ENCODE measurements at regions not wholly inside any gene's neighbourhood (a gene's known extent, or its start where the extent isn't known, plus 50 kb on each side); places are given as distances from the start of the nearest gene placed in this dataset.

GRCh38 chr10:8272794-8273425 lies 218.4 kb downstream of the GATA3 start:
- no peaks in the 10 kb centered on the region for H3K9me3 ChIP-seq (replicated peaks; ENCODE audit: control insufficient read depth, insufficient read depth, low read length)

GRCh38 chr10:8273749-8274148 lies 219.3 kb downstream of the GATA3 start:
- H3K9ac ChIP-seq (replicated peaks; ENCODE audit: extremely low read depth, insufficient read depth, low read length): no peak overlapping the region
- H3K9me3 ChIP-seq (replicated peaks; ENCODE audit: control insufficient read depth, insufficient read depth, low read length): no peaks in the 10 kb centered on the region
- no peak for FAIRE-seq
- no peak overlapping the region for H3K4me3 ChIP-seq (replicated peaks in 1 of 3; ENCODE audit: insufficient read depth in 1 of 3, low read depth in 1 of 3, low read length in 3 of 3)
- H3K9me1 ChIP-seq (replicated peaks; ENCODE audit: control insufficient read depth, extremely low read depth, insufficient read depth, low read length): no peaks in the 10 kb centered on the region
- ChIA-PET CTCF (no interaction called here), POLR2A (no interaction called here)
- DNase-seq (ENCODE audit: low read depth, low spot score): no peak
- H3K27ac ChIP-seq (ENCODE audit: insufficient read depth, low read depth, low read length): no peak overlapping the region
- H3K36me3 ChIP-seq (ENCODE audit: control insufficient read depth in 2 of 2, extremely low read depth in 1 of 2, insufficient read depth in 2 of 2, low read length in 2 of 2): no peaks in the 10 kb centered on the region
- dilution Hi-C loops (cut with MboI; ENCODE audit: extremely low pct_ligation_motif_present, low sequenced_read_pairs): no loop called here
- H3K79me2 ChIP-seq (ENCODE audit: control insufficient read depth, insufficient read depth, low read length): no peaks in the 10 kb centered on the region
- no peaks in the 10 kb centered on the region for H4K20me1 ChIP-seq (replicated peaks; ENCODE audit: control insufficient read depth, extremely low read depth, insufficient read depth, low read length)
- H3K27me3 ChIP-seq (ENCODE audit: control insufficient read depth in 2 of 2, insufficient read depth in 2 of 2, low read length in 2 of 2): peaks cover 0 to 3% of the 10 kb centered on the region in 2 experiments
- intact Hi-C loops (cut with micrococcal nuclease): no loop called here
- H2AFZ ChIP-seq (ENCODE audit: low read depth, low read length): no peak overlapping the region
- BruUV-seq (replicated peaks): no TSS peak
- TF ChIP-seq JUN (IDR thresholded peaks at IDR 0.05; ENCODE audit: borderline replicate concordance, insufficient read depth, insufficient read length, low read depth) (no peak), GATA2 (IDR thresholded peaks at IDR 0.05; ENCODE audit: insufficient read depth, insufficient read length, low read depth, low read length) (no peak), FOS (IDR thresholded peaks at IDR 0.05; ENCODE audit: borderline replicate concordance, insufficient read depth, low read length) (no peak), EZH2 (IDR thresholded peaks at IDR 0.05; ENCODE audit: borderline replicate concordance, low read depth, low read length, severe bottlenecking) (no peak), MYC (IDR thresholded peaks at IDR 0.05; ENCODE audit: low read depth, low read length) (no peak), MAX (IDR thresholded peaks at IDR 0.05; ENCODE audit: insufficient read depth, insufficient read length) (no peak), CTCF (IDR thresholded peaks at IDR 0.05; ENCODE audit: extremely low read depth in 1 of 2, insufficient read depth in 1 of 2, low read depth in 1 of 2, low read length in 2 of 2) (no peak)
- no peaks in the 10 kb centered on the region for H3K4me1 ChIP-seq (ENCODE audit: control insufficient read depth, extremely low read depth, insufficient read depth, low read length)
- no peak overlapping the region for H3K4me2 ChIP-seq (ENCODE audit: insufficient read depth, low read length)

More at GRCh38 chr10:8272794-8273425, 218.4 kb downstream of the GATA3 start:
- BruUV-seq (replicated peaks): no TSS peak
- DNase-seq (ENCODE audit: low read depth, low spot score): peak; percentile 4
- Histone ChIP-seq H3K27me3 (ENCODE audit: control insufficient read depth in 2 of 2, insufficient read depth in 2 of 2, low read length in 2 of 2) (peaks cover 0 to 3% of the 10 kb centered on the region in 2 experiments), H3K9me1 (replicated peaks; ENCODE audit: control insufficient read depth, extremely low read depth, insufficient read depth, low read length) (no peaks in the 10 kb centered on the region), H3K4me3 (replicated peaks in 1 of 3; ENCODE audit: insufficient read depth in 1 of 3, low read depth in 1 of 3, low read length in 3 of 3) (no peak overlapping the region), H3K27ac (ENCODE audit: insufficient read depth, low read depth, low read length) (no peak overlapping the region), H2AFZ (ENCODE audit: low read depth, low read length) (no peak overlapping the region), H4K20me1 (replicated peaks; ENCODE audit: control insufficient read depth, extremely low read depth, insufficient read depth, low read length) (no peaks in the 10 kb centered on the region), H3K9ac (replicated peaks; ENCODE audit: extremely low read depth, insufficient read depth, low read length) (no peak overlapping the region), H3K4me2 (ENCODE audit: insufficient read depth, low read length) (no peak overlapping the region), H3K36me3 (ENCODE audit: control insufficient read depth in 2 of 2, extremely low read depth in 1 of 2, insufficient read depth in 2 of 2, low read length in 2 of 2) (no peaks in the 10 kb centered on the region), H3K4me1 (ENCODE audit: control insufficient read depth, extremely low read depth, insufficient read depth, low read length) (no peaks in the 10 kb centered on the region), H3K79me2 (ENCODE audit: control insufficient read depth, insufficient read depth, low read length) (no peaks in the 10 kb centered on the region)
- no peak for FAIRE-seq
- intact Hi-C loops (cut with micrococcal nuclease): no loop called here
- dilution Hi-C loops (cut with MboI; ENCODE audit: extremely low pct_ligation_motif_present, low sequenced_read_pairs): no loop called here
- POLR2A ChIA-PET: no interaction called here
- CTCF ChIA-PET: no interaction called here
- TF ChIP-seq MYC (IDR thresholded peaks at IDR 0.05; ENCODE audit: low read depth, low read length): no peak
- no peak for TF ChIP-seq GATA2 (IDR thresholded peaks at IDR 0.05; ENCODE audit: insufficient read depth, insufficient read length, low read depth, low read length)
- no peak for TF ChIP-seq MAX (IDR thresholded peaks at IDR 0.05; ENCODE audit: insufficient read depth, insufficient read length)
- no peak for TF ChIP-seq FOS (IDR thresholded peaks at IDR 0.05; ENCODE audit: borderline replicate concordance, insufficient read depth, low read length)

All from endothelial cell of umbilical vein (primary cell).